GM18505 (cell line): ENCODE measurements at regions not wholly inside any gene's neighbourhood (a gene's known extent, or its start where the extent isn't known, plus 50 kb on each side); places are given as distances from the start of the nearest gene placed in this dataset.
"Not testable (repeated sequence)": the region's sequence is repeated elsewhere in the genome, so short reads cannot be mapped to it uniquely, and the experiment has no call there.

Experiments
- ATAC-seq: cut with Tn5 transposase; IDR thresholded peaks from one replicate; pipeline ENCODE4 v1.9.1; 2021; ENCODE audit not compliant: unreplicated experiment
- POLR2A ChIP-seq: IDR thresholded peaks from 4 replicates; pipeline ENCODE4 v1.6.1; 2011; ENCODE audit warnings: borderline replicate concordance; ENCODE audit not compliant: insufficient read depth, insufficient read length; ENCODE audit errors: extremely low read depth

- TF ChIP-seq POLR2A: no peak
- ATAC-seq: no peak
These were observed 401.7 kb upstream of the PROX1 start for GRCh38 chr1:213585959-213586586.

GRCh38 chr1:213586587-213586972, 401.2 kb upstream of the PROX1 start:
- ATAC-seq: no peak
- no peak for TF ChIP-seq POLR2A

GRCh38 chr1:213596729-213597128, 391.0 kb upstream of the PROX1 start:
- TF ChIP-seq POLR2A: no peak
- ATAC-seq: no peak

GRCh38 chr1:213598263-213598662, 389.5 kb upstream of the PROX1 start:
- no peak for ATAC-seq
- no peak for TF ChIP-seq POLR2A

GRCh38 chr1:213600879-213601278, 386.9 kb upstream of the PROX1 start:
- no peak for ATAC-seq
- TF ChIP-seq POLR2A: no peak

- ATAC-seq: not testable (repeated sequence)
These were observed 386.1 kb upstream of the PROX1 start for GRCh38 chr1:213601705-213602104.

- no peak for ATAC-seq
- TF ChIP-seq POLR2A: no peak
These were observed 384.8 kb upstream of the PROX1 start for GRCh38 chr1:213602796-213603486.

- TF ChIP-seq POLR2A: no peak
- ATAC-seq: no peak
These were observed 383.3 kb upstream of the PROX1 start for GRCh38 chr1:213604477-213604876.

- TF ChIP-seq POLR2A: no peak
- no peak for ATAC-seq
These were observed 382.0 kb upstream of the PROX1 start for GRCh38 chr1:213605732-213606131.

GRCh38 chr1:213606252-213606820, 381.4 kb upstream of the PROX1 start:
- ATAC-seq: no peak
- no peak for TF ChIP-seq POLR2A

GRCh38 chr1:213613549-213613948, 374.2 kb upstream of the PROX1 start:
- no peak for ATAC-seq
- TF ChIP-seq POLR2A: no peak

GRCh38 chr1:213615226-213615916, 372.4 kb upstream of the PROX1 start:
- no peak for TF ChIP-seq POLR2A
- ATAC-seq: no peak

GRCh38 chr1:213617133-213617532, 370.6 kb upstream of the PROX1 start:
- no peak for ATAC-seq

GRCh38 chr1:213618094-213618493, 369.7 kb upstream of the PROX1 start:
- ATAC-seq: no peak
- no peak for TF ChIP-seq POLR2A

More at GRCh38 chr1:213617133-213617532, 370.6 kb upstream of the PROX1 start:
- no peak for TF ChIP-seq POLR2A

- TF ChIP-seq POLR2A: no peak
- ATAC-seq: no peak
These were observed 368.7 kb upstream of the PROX1 start for GRCh38 chr1:213619026-213619425.

GRCh38 chr1:213621077-213621476, 366.7 kb upstream of the PROX1 start:
- TF ChIP-seq POLR2A: no peak

More at GRCh38 chr1:213621077-213621476, 366.7 kb upstream of the PROX1 start:
- ATAC-seq: no peak
